Karpas-422 (cell line): ENCODE measurements at regions not wholly inside any gene's neighbourhood (a gene's known extent, or its start where the extent isn't known, plus 50 kb on each side); places are given as distances from the start of the nearest gene placed in this dataset.

Source experiments
- DNase-seq: peaks from one replicate; pipeline ENCODE4 v3.0.0-alpha.2; 2015
- H2AFZ ChIP-seq: fragments of 200-600 bp; sonication (generic); 2 replicates; pipeline ENCODE4 v1.6.1; 2014; ENCODE audit warnings: antibody characterized with exemption, low read length, mixed read lengths
- H3K27ac ChIP-seq: fragments of 200-600 bp; sonication (generic); 2 replicates; pipeline ENCODE4 v1.5.1; 2014; ENCODE audit warnings: mild to moderate bottlenecking, low read length, moderate library complexity
- H3K27me3 ChIP-seq: fragments of 200-600 bp; sonication (generic); 2 replicates; pipeline ENCODE4 v1.6.1; 2014; ENCODE audit warnings: low read length, mixed read lengths
- H3K36me3 ChIP-seq: fragments of 200-600 bp; sonication (generic); 2 replicates; pipeline ENCODE4 v1.6.1; 2014; ENCODE audit warnings: low read length, mixed read lengths; ENCODE audit not compliant: insufficient read depth
- H3K4me1 ChIP-seq: fragments of 200-600 bp; sonication (generic); 2 replicates; pipeline ENCODE4 v1.6.1; 2014; ENCODE audit warnings: mild to moderate bottlenecking, low read length, mixed read lengths
- H3K4me2 ChIP-seq: fragments of 200-600 bp; sonication (generic); 2 replicates; pipeline ENCODE4 v1.6.1; 2014; ENCODE audit warnings: low read length, low read depth, mild to moderate bottlenecking; ENCODE audit not compliant: poor library complexity, severe bottlenecking
- H3K4me3 ChIP-seq: fragments of 200-600 bp; sonication (generic); 2 replicates; pipeline ENCODE4 v1.5.1; 2014; ENCODE audit warnings: mild to moderate bottlenecking, antibody characterized with exemption, low read length, mixed read lengths
- H3K79me2 ChIP-seq: fragments of 200-600 bp; sonication (generic); 2 replicates; pipeline ENCODE4 v1.6.1; 2014; ENCODE audit warnings: mild to moderate bottlenecking, low read length, mixed read lengths
- H3K9ac ChIP-seq: fragments of 200-600 bp; sonication (generic); 2 replicates; pipeline ENCODE4 v1.6.0; 2014; ENCODE audit warnings: low read length
- H3K9me2 ChIP-seq: fragments of 200-600 bp; sonication (generic), shearing (Covaris generic); replicated peaks from 2 replicates; pipeline ENCODE4 v1.6.0; 2014; ENCODE audit warnings: mild to moderate bottlenecking, low read length, moderate library complexity; ENCODE audit not compliant: insufficient read depth
- H3K9me3 ChIP-seq: fragments of 300-700, 200-600 bp; sonication (generic); 2 replicates; pipeline ENCODE4 v1.6.1; 2014; ENCODE audit warnings: low read length, mixed read lengths
- H4K20me1 ChIP-seq: fragments of 200-600 bp; sonication (generic); 2 replicates; pipeline ENCODE4 v1.6.1; 2014; ENCODE audit warnings: mild to moderate bottlenecking, antibody characterized with exemption, low read length, low read depth; ENCODE audit not compliant: insufficient read depth

DNA sequence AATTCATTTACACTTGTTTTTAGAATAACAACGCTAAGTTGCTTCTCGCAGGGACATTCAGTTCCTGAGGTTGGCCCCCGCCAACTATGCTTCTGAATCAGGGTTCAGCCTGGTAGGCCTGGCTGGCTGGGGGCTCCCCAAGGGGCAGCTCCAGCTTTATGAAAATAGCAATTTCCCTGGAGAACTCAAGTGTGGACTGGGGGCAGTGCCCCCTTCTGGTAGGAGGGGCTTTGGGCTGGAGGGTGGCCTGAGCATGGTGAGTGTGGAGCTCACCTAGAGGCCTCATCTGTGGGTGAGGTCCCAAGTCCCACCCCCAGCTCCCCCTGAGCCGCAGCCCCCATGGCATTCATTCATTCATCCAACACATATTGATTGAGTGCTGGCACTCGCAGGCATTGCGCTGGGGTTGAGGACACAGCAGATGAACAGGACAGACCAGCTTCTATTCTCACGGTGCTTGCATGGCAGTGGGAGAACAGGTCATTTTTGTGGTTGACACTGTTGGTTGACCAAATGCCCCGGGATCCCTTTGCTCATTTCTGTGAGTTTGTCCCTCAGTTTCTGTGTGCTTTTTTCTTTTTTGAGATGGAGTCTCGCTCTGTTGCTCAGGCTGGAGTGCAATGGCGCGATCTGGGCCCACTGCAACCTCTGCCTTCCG lies 79.2 kb downstream of the UBIAD1 start:
- no peak overlapping the region for H3K4me3 ChIP-seq
- H3K4me2 ChIP-seq = no peak overlapping the region
- no peaks in the 10 kb centered on the region for H3K79me2 ChIP-seq
- no peak for DNase-seq
- no peaks in the 10 kb centered on the region for H3K9me3 ChIP-seq
- H2AFZ ChIP-seq = no peak overlapping the region
- no peak overlapping the region for H3K9ac ChIP-seq
- H3K36me3 ChIP-seq = no peaks in the 10 kb centered on the region
- H4K20me1 ChIP-seq = no peaks in the 10 kb centered on the region
- H3K27me3 ChIP-seq = no peaks in the 10 kb centered on the region
- H3K4me1 ChIP-seq = no peaks in the 10 kb centered on the region
- no peaks in the 10 kb centered on the region for H3K9me2 ChIP-seq
- no peak overlapping the region for H3K27ac ChIP-seq

GRCh38 chr1:11352816-11353799 lies 80.1 kb downstream of the UBIAD1 start:
- H3K9me3 ChIP-seq = no peaks in the 10 kb centered on the region
- H3K27ac ChIP-seq = no peak overlapping the region
- H3K4me3 ChIP-seq = no peak overlapping the region
- no peak overlapping the region for H3K4me2 ChIP-seq
- H2AFZ ChIP-seq = no peak overlapping the region
- no peaks in the 10 kb centered on the region for H3K9me2 ChIP-seq
- H3K36me3 ChIP-seq = no peaks in the 10 kb centered on the region
- peak; percentile 49 for DNase-seq
- H3K9ac ChIP-seq = no peak overlapping the region
- H3K27me3 ChIP-seq = no peaks in the 10 kb centered on the region
- H3K4me1 ChIP-seq = no peaks in the 10 kb centered on the region
- H4K20me1 ChIP-seq = no peaks in the 10 kb centered on the region
- H3K79me2 ChIP-seq = no peaks in the 10 kb centered on the region

DNA sequence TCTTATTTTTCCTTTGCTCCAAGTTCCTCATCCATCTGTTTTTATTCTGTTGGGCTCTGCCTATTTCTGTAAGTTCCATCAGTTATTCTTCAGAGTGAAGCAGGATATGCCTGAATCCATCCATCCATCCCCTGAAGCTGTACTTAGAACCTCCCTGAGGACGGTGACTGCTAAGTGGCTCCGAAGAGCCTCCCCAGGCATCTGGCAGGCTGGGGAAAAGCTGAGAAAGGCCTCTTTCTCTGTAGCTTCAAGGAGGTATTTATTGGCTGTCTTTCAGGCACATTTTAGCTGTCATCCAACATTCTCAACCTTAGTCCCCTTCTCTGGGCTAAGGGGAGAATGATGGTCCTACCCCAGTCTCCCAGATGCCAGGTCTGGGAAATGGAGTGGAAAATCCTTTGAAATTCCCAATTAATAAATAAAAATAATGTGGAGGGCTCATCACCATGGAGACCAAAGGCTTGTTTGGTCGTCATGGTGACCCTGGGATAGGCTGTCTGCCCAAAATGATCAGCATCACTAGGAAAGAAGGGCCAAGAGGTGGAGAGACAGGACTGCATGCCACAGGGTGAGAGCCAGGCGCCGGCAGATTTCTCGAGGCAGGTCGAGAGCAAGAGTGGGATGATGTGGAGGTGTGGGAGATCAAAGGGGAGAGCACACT lies 82.0 kb downstream of the UBIAD1 start:
- no peaks in the 10 kb centered on the region for H3K9me2 ChIP-seq
- no peak overlapping the region for H3K27ac ChIP-seq
- H3K4me3 ChIP-seq = no peak overlapping the region
- no peak overlapping the region for H3K9ac ChIP-seq
- no peaks in the 10 kb centered on the region for H3K9me3 ChIP-seq
- no peaks in the 10 kb centered on the region for H3K36me3 ChIP-seq
- H3K4me1 ChIP-seq = no peaks in the 10 kb centered on the region
- H4K20me1 ChIP-seq = no peaks in the 10 kb centered on the region
- H3K79me2 ChIP-seq = no peaks in the 10 kb centered on the region
- H3K27me3 ChIP-seq = no peaks in the 10 kb centered on the region
- no peak for DNase-seq
- H3K4me2 ChIP-seq = no peak overlapping the region
- no peak overlapping the region for H2AFZ ChIP-seq

- Histone ChIP-seq H3K9ac (no peak overlapping the region), H3K9me3 (no peaks in the 10 kb centered on the region), H4K20me1 (no peaks in the 10 kb centered on the region), H3K27ac (no peak overlapping the region), H3K27me3 (no peaks in the 10 kb centered on the region), H3K36me3 (no peaks in the 10 kb centered on the region), H3K4me3 (no peak overlapping the region), H3K4me2 (no peak overlapping the region), H3K4me1 (no peaks in the 10 kb centered on the region), H3K79me2 (no peaks in the 10 kb centered on the region), H3K9me2 (no peaks in the 10 kb centered on the region), H2AFZ (no peak overlapping the region)
- no peak for DNase-seq
These were observed 82.8 kb downstream of the UBIAD1 start for GRCh38 chr1:11355559-11356475.

DNA sequence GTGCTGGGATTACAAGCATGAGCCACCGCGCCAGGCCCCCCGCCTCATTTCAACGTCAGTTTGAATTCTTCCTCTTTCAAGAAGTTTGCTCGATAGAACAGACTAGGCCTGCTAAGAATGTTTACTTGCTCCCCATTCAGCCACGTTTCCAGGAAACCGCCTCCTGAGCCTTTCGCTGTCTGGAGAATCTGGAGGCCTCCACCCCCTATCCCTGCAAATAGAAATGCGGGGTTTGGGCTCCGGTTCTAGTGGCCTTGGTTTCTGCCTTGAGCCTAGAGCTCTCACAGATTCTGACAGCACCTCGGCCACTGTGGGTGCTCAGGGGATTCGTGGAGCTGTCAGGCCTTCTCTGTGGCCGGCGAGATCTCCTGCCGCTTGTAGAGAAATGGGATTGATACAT lies 84.3 kb downstream of the UBIAD1 start:
- H3K9me2 ChIP-seq = no peaks in the 10 kb centered on the region
- H3K4me3 ChIP-seq = no peak overlapping the region
- DNase-seq = no peak
- no peaks in the 10 kb centered on the region for H3K9me3 ChIP-seq
- no peaks in the 10 kb centered on the region for H3K4me1 ChIP-seq
- no peaks in the 10 kb centered on the region for H4K20me1 ChIP-seq
- no peak overlapping the region for H3K4me2 ChIP-seq
- H3K27ac ChIP-seq = no peak overlapping the region
- no peaks in the 10 kb centered on the region for H3K36me3 ChIP-seq
- H3K27me3 ChIP-seq = no peaks in the 10 kb centered on the region
- no peak overlapping the region for H3K9ac ChIP-seq
- no peaks in the 10 kb centered on the region for H3K79me2 ChIP-seq
- H2AFZ ChIP-seq = no peak overlapping the region

DNA sequence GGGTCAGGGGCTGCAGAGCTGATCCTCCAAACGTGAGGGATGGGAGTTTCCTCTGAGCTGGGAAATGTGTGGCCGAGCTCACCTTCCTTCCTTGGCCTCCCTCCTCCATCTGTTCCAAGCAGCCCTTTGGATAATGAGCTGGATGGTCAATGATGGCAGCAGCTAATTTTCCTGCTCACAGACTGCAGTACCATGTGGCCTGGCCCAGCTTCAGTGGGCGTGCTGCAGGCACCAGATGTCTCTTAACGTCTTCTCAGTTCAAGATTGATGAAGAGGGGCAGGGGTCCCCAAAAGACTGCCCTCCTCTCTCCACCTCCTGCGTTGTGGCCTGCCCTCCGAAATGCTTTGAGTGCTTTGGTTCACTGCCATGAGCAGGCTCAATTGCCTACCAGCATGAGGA lies 86.0 kb downstream of the UBIAD1 start:
- no peaks in the 10 kb centered on the region for H4K20me1 ChIP-seq
- H3K36me3 ChIP-seq = no peaks in the 10 kb centered on the region
- no peaks in the 10 kb centered on the region for H3K9me3 ChIP-seq
- H3K27me3 ChIP-seq = no peaks in the 10 kb centered on the region
- H3K4me3 ChIP-seq = no peak overlapping the region
- H3K27ac ChIP-seq = no peak overlapping the region
- H3K4me2 ChIP-seq = no peak overlapping the region
- no peaks in the 10 kb centered on the region for H3K9me2 ChIP-seq
- H3K4me1 ChIP-seq = no peaks in the 10 kb centered on the region
- no peaks in the 10 kb centered on the region for H3K79me2 ChIP-seq
- H3K9ac ChIP-seq = no peak overlapping the region
- no peak overlapping the region for H2AFZ ChIP-seq
- no peak for DNase-seq

DNA sequence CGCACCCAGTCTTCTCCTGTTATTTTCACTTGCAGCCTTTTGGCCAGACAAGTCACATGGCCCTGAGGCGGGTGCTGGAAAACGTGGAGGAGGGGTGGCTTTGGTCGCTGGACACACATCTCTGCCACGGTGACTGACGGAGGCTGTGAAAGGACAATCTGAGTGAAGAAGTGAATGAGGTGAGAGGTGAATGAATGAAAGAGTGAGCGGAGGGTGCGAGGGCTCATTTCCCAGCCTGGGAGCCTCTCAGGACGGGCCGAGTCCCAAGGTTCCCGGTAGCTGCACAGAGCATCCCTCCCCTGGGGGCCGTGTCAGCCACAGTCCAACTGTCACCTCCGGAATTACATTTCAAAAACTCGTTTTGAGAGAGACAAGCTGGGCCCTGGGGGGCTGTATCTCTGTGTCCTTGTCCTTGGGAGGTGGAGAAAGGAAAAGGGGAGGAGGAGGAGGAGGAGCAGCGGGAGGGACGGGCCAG lies 89.6 kb downstream of the UBIAD1 start:
- no peaks in the 10 kb centered on the region for H3K9me2 ChIP-seq
- no peak overlapping the region for H3K4me3 ChIP-seq
- H3K9me3 ChIP-seq = 0 out of 2 replicates have a peak, but pooled peaks cover 5% of the 10 kb centered on the region
- DNase-seq = no peak
- no peak overlapping the region for H2AFZ ChIP-seq
- H4K20me1 ChIP-seq = no peaks in the 10 kb centered on the region
- H3K27ac ChIP-seq = no peak overlapping the region
- H3K36me3 ChIP-seq = no peaks in the 10 kb centered on the region
- H3K79me2 ChIP-seq = no peaks in the 10 kb centered on the region
- H3K27me3 ChIP-seq = no peaks in the 10 kb centered on the region
- H3K9ac ChIP-seq = no peak overlapping the region
- no peaks in the 10 kb centered on the region for H3K4me1 ChIP-seq
- no peak overlapping the region for H3K4me2 ChIP-seq
